ENCODE measurements at regions not wholly inside any gene's neighbourhood (a gene's known extent, or its start where the extent isn't known, plus 50 kb on each side); places are given as distances from the start of the nearest gene placed in this dataset.
"Not testable (repeated sequence)": the region's sequence is repeated elsewhere in the genome, so short reads cannot be mapped to it uniquely, and the experiment has no call there.

DNA sequence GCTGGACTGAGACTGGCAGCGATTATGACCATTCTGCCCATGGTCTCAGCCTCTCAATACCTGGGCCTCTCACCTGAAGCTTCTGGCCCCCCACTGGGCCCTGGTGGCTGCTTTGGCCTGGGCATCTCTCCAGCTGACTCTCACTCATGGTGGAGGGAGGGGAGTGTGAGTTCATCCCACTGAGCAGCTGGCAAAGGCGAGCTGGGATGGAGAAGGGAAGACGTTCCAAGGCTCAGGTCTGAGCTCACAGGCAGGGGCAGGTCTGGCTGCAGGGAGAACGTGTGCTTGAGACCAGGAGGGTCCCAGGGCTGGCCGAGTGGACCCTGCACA, 103.5 kb downstream of the TMEM121 start:
- TF ChIP-seq, protein P1, sequence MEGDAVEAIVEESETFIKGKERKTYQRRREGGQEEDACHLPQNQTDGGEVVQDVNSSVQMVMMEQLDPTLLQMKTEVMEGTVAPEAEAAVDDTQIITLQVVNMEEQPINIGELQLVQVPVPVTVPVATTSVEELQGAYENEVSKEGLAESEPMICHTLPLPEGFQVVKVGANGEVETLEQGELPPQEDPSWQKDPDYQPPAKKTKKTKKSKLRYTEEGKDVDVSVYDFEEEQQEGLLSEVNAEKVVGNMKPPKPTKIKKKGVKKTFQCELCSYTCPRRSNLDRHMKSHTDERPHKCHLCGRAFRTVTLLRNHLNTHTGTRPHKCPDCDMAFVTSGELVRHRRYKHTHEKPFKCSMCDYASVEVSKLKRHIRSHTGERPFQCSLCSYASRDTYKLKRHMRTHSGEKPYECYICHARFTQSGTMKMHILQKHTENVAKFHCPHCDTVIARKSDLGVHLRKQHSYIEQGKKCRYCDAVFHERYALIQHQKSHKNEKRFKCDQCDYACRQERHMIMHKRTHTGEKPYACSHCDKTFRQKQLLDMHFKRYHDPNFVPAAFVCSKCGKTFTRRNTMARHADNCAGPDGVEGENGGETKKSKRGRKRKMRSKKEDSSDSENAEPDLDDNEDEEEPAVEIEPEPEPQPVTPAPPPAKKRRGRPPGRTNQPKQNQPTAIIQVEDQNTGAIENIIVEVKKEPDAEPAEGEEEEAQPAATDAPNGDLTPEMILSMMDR (IDR thresholded peaks at IDR 0.05; ENCODE audit: insufficient read depth in 1 of 2, low read depth in 1 of 2, low read length in 1 of 2, severe bottlenecking in 1 of 2, unreplicated experiment in 1 of 2), result no peak

DNA sequence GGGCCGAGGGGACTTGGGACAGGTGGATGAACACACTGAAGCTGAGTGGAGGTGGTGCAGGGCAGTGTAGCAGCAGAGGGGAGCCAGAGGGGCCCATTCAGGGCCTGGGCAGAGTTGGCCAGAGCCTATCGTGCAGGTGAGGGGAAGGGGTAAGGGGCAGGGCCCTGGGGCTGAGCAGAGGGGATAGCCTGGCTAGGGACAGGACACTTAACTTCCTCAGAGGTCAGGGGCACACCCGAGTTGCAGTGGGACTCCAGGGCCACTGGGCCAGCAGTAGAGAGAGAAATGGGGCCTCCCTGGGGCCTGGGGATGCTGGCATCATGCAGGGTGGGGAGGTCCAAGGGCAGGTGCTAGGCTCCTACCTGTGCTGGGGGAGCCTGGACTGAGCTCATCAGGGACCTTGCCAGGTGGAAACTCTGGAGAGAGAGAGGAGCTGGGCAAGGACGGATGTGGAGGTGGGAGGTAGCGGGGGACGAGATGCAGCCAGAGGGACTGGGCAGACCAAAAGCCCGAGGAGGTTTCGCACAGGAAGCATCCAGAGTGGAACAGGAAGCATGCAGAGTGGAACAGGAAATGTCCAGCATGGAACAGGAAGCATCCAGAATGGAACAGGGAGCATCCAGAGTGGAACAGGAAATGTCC, 104.0 kb downstream of the TMEM121 start:
- H3K27me3 ChIP-seq (replicated peaks; ENCODE audit: control insufficient read depth, insufficient read depth, low read length); intact Hi-C loops (cut with micrococcal nuclease; ENCODE audit: unreplicated experiment); POLR2A ChIA-PET; DNase-seq; H3K36me3 ChIP-seq (ENCODE audit: control insufficient read depth, insufficient read depth, low read length); H3K4me3 ChIP-seq (ENCODE audit: low read depth, low read length); H3K36me3 Mint-ChIP-seq (ENCODE audit: insufficient read depth, unreplicated experiment); H3K4me1 ChIP-seq; BruUV-seq (replicated peaks); CTCF ChIA-PET; H3K9me3 ChIP-seq; H3K27ac Mint-ChIP-seq (ENCODE audit: unreplicated experiment); H3K4me3 Mint-ChIP-seq (ENCODE audit: unreplicated experiment); H3K4me1 Mint-ChIP-seq (ENCODE audit: low read depth, unreplicated experiment): not testable (repeated sequence)
- H3K9me3 Mint-ChIP-seq (ENCODE audit: unreplicated experiment), result peaks cover 30% of the 10 kb centered on the region
- peaks cover 19% of the 10 kb centered on the region for H3K27me3 Mint-ChIP-seq (ENCODE audit: insufficient read depth, unreplicated experiment)

More for the DNA sequence above, 103.5 kb downstream of the TMEM121 start:
- CTCF ChIA-PET, result no interaction called here
- H3K4me3 Mint-ChIP-seq (ENCODE audit: unreplicated experiment), result no peak overlapping the region
- H3K4me1 ChIP-seq, result no peaks in the 10 kb centered on the region
- no peaks in the 10 kb centered on the region; the same call in 1 of the 2 replicates for H3K27me3 ChIP-seq (replicated peaks; ENCODE audit: control insufficient read depth, insufficient read depth, low read length)
- no peak overlapping the region for H3K4me3 ChIP-seq (ENCODE audit: low read depth, low read length)
- no peak overlapping the region for H3K27ac Mint-ChIP-seq (ENCODE audit: unreplicated experiment)
- no peak for DNase-seq
- intact Hi-C loops (cut with micrococcal nuclease; ENCODE audit: unreplicated experiment), result no loop called here
- peaks cover 30% of the 10 kb centered on the region for H3K9me3 Mint-ChIP-seq (ENCODE audit: unreplicated experiment)
- POLR2A ChIA-PET, result no interaction called here
- no peaks in the 10 kb centered on the region for H3K36me3 Mint-ChIP-seq (ENCODE audit: insufficient read depth, unreplicated experiment)
- H3K4me1 Mint-ChIP-seq (ENCODE audit: low read depth, unreplicated experiment), result no peaks in the 10 kb centered on the region
- no peaks in the 10 kb centered on the region for H3K36me3 ChIP-seq (ENCODE audit: control insufficient read depth, insufficient read depth, low read length)
- H3K27me3 Mint-ChIP-seq (ENCODE audit: insufficient read depth, unreplicated experiment), result peaks cover 23% of the 10 kb centered on the region
- BruUV-seq (replicated peaks), result no TSS peak
- H3K9me3 ChIP-seq, result peaks cover 7% of the 10 kb centered on the region

DNA sequence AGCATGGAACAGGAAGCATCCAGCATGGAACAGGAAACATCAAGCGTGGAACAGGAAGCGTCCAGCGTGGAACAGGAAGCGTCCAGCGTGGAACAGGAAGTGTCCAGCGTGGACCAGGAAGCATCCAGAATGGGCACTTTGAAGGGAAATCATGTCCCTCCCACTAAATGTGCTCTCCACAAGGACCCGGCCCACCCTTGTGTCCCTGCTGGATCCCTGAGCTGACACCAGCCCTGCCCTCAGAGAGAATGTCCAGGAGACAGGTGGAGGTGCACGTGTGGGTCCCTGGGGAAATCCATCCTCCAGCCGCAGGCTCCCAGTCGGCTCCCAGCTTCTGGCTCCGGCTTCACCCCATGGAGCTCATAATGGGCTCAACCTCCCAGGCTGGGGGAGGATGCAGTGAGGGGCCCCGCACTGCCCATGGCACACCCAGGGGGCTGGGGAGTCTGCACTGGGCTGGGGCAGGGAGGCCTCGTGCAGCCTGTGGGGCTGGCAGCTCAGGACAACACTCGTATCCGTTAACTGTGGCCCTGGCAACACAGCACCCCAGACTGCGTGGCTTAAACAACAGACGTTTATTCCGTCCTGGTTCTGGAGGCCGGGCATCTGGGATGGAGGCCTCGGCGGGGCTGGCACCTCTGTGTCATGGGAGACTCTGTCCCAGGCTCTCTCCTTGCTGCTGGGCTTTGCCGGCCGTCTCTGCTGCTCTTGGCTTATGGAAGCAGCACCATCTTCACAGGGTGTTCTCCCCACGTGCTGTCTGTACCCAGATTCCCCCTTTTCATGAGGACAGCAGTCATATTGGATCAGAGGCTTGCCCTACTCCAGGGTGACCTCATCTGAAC, 104.8 kb downstream of the TMEM121 start:
- H3K36me3 ChIP-seq (ENCODE audit: control insufficient read depth, insufficient read depth, low read length); DNase-seq; H3K27me3 ChIP-seq (replicated peaks; ENCODE audit: control insufficient read depth, insufficient read depth, low read length); H3K4me1 Mint-ChIP-seq (ENCODE audit: low read depth, unreplicated experiment); POLR2A ChIA-PET; CTCF ChIA-PET; H3K4me3 Mint-ChIP-seq (ENCODE audit: unreplicated experiment); intact Hi-C loops (cut with micrococcal nuclease; ENCODE audit: unreplicated experiment); H3K9me3 ChIP-seq; H3K36me3 Mint-ChIP-seq (ENCODE audit: insufficient read depth, unreplicated experiment); H3K4me1 ChIP-seq; H3K27ac Mint-ChIP-seq (ENCODE audit: unreplicated experiment); BruUV-seq (replicated peaks); H3K4me3 ChIP-seq (ENCODE audit: low read depth, low read length): not testable (repeated sequence)
- Mint-ChIP-seq H3K9me3 (ENCODE audit: unreplicated experiment) (peaks cover 30% of the 10 kb centered on the region), H3K27me3 (ENCODE audit: insufficient read depth, unreplicated experiment) (peaks cover 19% of the 10 kb centered on the region)

DNA sequence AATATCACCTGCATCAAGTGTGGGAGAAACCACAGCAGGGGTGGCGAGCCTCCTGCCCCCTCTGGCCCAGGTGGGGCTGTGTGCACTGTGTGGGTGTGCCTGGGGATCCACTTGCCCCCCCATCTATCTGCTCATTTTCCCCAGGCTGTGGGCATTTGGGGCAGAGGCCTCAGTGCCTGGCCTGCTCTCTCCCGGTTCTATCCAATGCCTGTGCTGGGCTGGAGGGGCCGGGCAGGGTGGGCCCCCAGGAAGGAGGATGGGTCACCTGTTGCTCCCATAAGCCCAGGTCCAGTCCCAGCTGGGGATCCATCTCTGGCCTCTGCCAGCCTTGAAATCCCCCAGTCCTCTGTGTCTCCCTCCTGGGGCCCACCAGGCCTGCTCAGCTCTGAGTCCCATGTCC, 105.6 kb downstream of the TMEM121 start:
- H3K36me3 ChIP-seq (ENCODE audit: control insufficient read depth, insufficient read depth, low read length), result no peaks in the 10 kb centered on the region
- H3K4me1 ChIP-seq, result no peaks in the 10 kb centered on the region
- peaks cover 30% of the 10 kb centered on the region for H3K9me3 Mint-ChIP-seq (ENCODE audit: unreplicated experiment)
- intact Hi-C loops (cut with micrococcal nuclease; ENCODE audit: unreplicated experiment), result no loop called here
- DNase-seq, result no peak
- H3K27me3 Mint-ChIP-seq (ENCODE audit: insufficient read depth, unreplicated experiment), result peaks cover 19% of the 10 kb centered on the region
- H3K27ac Mint-ChIP-seq (ENCODE audit: unreplicated experiment), result no peak overlapping the region
- TF ChIP-seq, protein P1 (IDR thresholded peaks at IDR 0.05; ENCODE audit: insufficient read depth in 1 of 2, low read depth in 1 of 2, low read length in 1 of 2, severe bottlenecking in 1 of 2, unreplicated experiment in 1 of 2), result no peak
- CTCF ChIA-PET, result no interaction called here
- H3K4me3 Mint-ChIP-seq (ENCODE audit: unreplicated experiment), result no peak overlapping the region
- H3K27me3 ChIP-seq (replicated peaks; ENCODE audit: control insufficient read depth, insufficient read depth, low read length), result no peaks in the 10 kb centered on the region
- no peaks in the 10 kb centered on the region for H3K36me3 Mint-ChIP-seq (ENCODE audit: insufficient read depth, unreplicated experiment)
- no peaks in the 10 kb centered on the region for H3K4me1 Mint-ChIP-seq (ENCODE audit: low read depth, unreplicated experiment)
- H3K4me3 ChIP-seq (ENCODE audit: low read depth, low read length), result no peak overlapping the region
- BruUV-seq (replicated peaks), result no TSS peak
- POLR2A ChIA-PET, result no interaction called here
- H3K9me3 ChIP-seq, result peaks cover 7% of the 10 kb centered on the region

DNA sequence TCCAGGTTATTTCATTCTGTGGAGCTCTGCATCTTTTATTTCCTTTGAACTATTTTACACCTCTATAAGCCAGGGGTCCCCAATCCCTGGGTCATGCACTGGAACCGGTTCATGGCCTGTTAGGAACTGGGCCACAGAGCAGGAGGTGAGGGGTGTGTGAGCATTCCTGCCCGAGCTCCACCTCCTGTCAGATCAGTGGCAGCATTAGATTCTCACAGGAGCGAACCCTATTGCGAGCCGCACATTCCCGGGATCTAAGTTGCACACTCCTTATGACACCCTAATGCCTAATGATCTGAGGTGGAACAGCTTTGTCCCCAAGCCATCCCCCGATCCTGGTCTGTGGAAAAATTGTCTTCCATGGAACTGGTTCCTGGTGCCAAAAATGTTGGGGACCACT, 107.2 kb downstream of the TMEM121 start:
- peaks cover 30% of the 10 kb centered on the region for H3K9me3 Mint-ChIP-seq (ENCODE audit: unreplicated experiment)
- not testable (repeated sequence) for BruUV-seq (replicated peaks)

More for the DNA sequence above, 107.2 kb downstream of the TMEM121 start:
- H3K4me1 Mint-ChIP-seq (ENCODE audit: low read depth, unreplicated experiment); H3K4me1 ChIP-seq; H3K36me3 Mint-ChIP-seq (ENCODE audit: insufficient read depth, unreplicated experiment); DNase-seq; H3K4me3 Mint-ChIP-seq (ENCODE audit: unreplicated experiment); intact Hi-C loops (cut with micrococcal nuclease; ENCODE audit: unreplicated experiment); H3K27me3 ChIP-seq (replicated peaks; ENCODE audit: control insufficient read depth, insufficient read depth, low read length); H3K4me3 ChIP-seq (ENCODE audit: low read depth, low read length); H3K27ac Mint-ChIP-seq (ENCODE audit: unreplicated experiment); H3K36me3 ChIP-seq (ENCODE audit: control insufficient read depth, insufficient read depth, low read length); H3K27me3 Mint-ChIP-seq (ENCODE audit: insufficient read depth, unreplicated experiment); POLR2A ChIA-PET; H3K9me3 ChIP-seq; CTCF ChIA-PET: not testable (repeated sequence)
